Panc1 (cell line): ENCODE measurements at regions not wholly inside any gene's neighbourhood (a gene's known extent, or its start where the extent isn't known, plus 50 kb on each side); places are given as distances from the start of the nearest gene placed in this dataset.

Source experiments
- CTCF ChIP-seq: fragments of 450-650 bp; IDR thresholded peaks from 2 replicates; pipeline ENCODE4 v1.5.1; 2017; ENCODE audit warnings: mild to moderate bottlenecking
- POLR2AphosphoS5 ChIP-seq: IDR thresholded peaks from 2 replicates; pipeline ENCODE4 v1.6.1; 2012; ENCODE audit warnings: mild to moderate bottlenecking, low read depth, low read length, moderate library complexity
- TF ChIP-seq, protein P1 (sequence below), 2 experiments: IDR thresholded peaks; 2 replicates each; pipeline ENCODE4 v1.6.1; 2011 to 2012; ENCODE audit warnings: low read depth in 2 of 2, control low read depth in 1 of 2, low read length in 1 of 2, mild to moderate bottlenecking in 1 of 2, moderate library complexity in 1 of 2; ENCODE audit not compliant: insufficient read depth in 1 of 2

DNA sequence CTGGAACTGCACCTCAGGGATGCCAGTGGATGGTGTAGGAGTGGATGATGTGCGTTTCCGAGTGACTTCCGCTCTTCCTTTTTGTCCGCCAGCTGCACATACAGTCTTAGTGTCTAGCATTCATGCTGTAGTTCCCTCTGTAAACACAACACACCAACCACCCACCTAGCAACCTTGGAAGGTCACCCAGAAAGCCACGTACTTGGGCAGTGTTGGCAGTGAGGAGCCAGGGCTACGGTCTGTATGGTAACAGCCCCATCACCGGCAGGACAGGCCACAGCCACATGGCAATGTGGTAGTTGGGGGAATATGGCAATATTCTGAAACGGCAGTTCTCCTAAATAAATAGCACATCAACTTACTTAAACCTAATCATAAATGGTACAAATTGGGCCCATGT lies 613.5 kb upstream of the MGMT start:
- TF ChIP-seq CTCF, result no peak
- no peak for TF ChIP-seq POLR2AphosphoS5
- TF ChIP-seq, protein P1, sequence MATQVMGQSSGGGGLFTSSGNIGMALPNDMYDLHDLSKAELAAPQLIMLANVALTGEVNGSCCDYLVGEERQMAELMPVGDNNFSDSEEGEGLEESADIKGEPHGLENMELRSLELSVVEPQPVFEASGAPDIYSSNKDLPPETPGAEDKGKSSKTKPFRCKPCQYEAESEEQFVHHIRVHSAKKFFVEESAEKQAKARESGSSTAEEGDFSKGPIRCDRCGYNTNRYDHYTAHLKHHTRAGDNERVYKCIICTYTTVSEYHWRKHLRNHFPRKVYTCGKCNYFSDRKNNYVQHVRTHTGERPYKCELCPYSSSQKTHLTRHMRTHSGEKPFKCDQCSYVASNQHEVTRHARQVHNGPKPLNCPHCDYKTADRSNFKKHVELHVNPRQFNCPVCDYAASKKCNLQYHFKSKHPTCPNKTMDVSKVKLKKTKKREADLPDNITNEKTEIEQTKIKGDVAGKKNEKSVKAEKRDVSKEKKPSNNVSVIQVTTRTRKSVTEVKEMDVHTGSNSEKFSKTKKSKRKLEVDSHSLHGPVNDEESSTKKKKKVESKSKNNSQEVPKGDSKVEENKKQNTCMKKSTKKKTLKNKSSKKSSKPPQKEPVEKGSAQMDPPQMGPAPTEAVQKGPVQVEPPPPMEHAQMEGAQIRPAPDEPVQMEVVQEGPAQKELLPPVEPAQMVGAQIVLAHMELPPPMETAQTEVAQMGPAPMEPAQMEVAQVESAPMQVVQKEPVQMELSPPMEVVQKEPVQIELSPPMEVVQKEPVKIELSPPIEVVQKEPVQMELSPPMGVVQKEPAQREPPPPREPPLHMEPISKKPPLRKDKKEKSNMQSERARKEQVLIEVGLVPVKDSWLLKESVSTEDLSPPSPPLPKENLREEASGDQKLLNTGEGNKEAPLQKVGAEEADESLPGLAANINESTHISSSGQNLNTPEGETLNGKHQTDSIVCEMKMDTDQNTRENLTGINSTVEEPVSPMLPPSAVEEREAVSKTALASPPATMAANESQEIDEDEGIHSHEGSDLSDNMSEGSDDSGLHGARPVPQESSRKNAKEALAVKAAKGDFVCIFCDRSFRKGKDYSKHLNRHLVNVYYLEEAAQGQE (IDR thresholded peaks at IDR 0.05; ENCODE audit: insufficient read depth in 1 of 2, low read depth in 2 of 2, low read length in 1 of 2), result no peak
